Keratinocyte (primary cell): ENCODE measurements at regions not wholly inside any gene's neighbourhood (a gene's known extent, or its start where the extent isn't known, plus 50 kb on each side); places are given as distances from the start of the nearest gene placed in this dataset.

Source experiments
- DNase-seq: peaks from one replicate; pipeline ENCODE4 v3.0.0-alpha.2; 2011; ENCODE audit warnings: low read depth, missing footprints, low spot score
- FAIRE-seq: peaks from 2 replicates; lab custom pipeline; 2011; peaks lifted over from hg19 to GRCh38; lab: Jason Lieb, UNC
- H2AFZ ChIP-seq: 2 replicates; pipeline ENCODE4 v1.6.0; 2012; ENCODE audit warnings: low read length, control low read depth, inconsistent platforms; ENCODE audit not compliant: control insufficient read depth
- H3K27ac ChIP-seq: 2 replicates; pipeline ENCODE4 v1.5.1; 2011; ENCODE audit warnings: low read length; ENCODE audit not compliant: control insufficient read depth, insufficient read depth
- H3K27me3 ChIP-seq: 3 replicates; pipeline ENCODE4 v1.6.0; 2011; ENCODE audit warnings: low read length; ENCODE audit not compliant: control insufficient read depth, insufficient read depth; ENCODE audit errors: extremely low read depth
- H3K36me3 ChIP-seq, 2 experiments: 2 replicates in 1 of 2; 3 replicates in 1 of 2; pipeline ENCODE4 v1.5.1; 2011; ENCODE audit warnings: low read length in 2 of 2, mild to moderate bottlenecking in 1 of 2; ENCODE audit not compliant: control insufficient read depth in 2 of 2, insufficient read depth in 2 of 2; ENCODE audit errors: extremely low read depth in 1 of 2
- H3K4me1 ChIP-seq: 3 replicates; pipeline ENCODE4 v1.5.1; 2011; ENCODE audit warnings: low read length; ENCODE audit not compliant: control insufficient read depth, insufficient read depth; ENCODE audit errors: extremely low read depth
- H3K4me2 ChIP-seq: 3 replicates; pipeline ENCODE4 v1.6.0; 2011; ENCODE audit warnings: low read depth, low read length; ENCODE audit not compliant: control insufficient read depth, insufficient read depth; ENCODE audit errors: extremely low read depth
- H3K4me3 ChIP-seq, 3 experiments: fragments of 200-600 bp in 1 of 3; sonication (generic) in 1 of 3; 2 replicates in 2 of 3; 3 replicates in 1 of 3; pipeline ENCODE4 v1.5.1; 2011 to 2016; ENCODE audit warnings: low read length in 3 of 3, mild to moderate bottlenecking in 3 of 3, control low read depth in 2 of 3, inconsistent platforms in 1 of 3, low read depth in 1 of 3, mixed read lengths in 1 of 3, mixed run types in 1 of 3, moderate library complexity in 1 of 3; ENCODE audit not compliant: control insufficient read depth in 2 of 3, insufficient read depth in 2 of 3; ENCODE audit errors: extremely low read depth in 1 of 3
- H3K79me2 ChIP-seq: 2 replicates; pipeline ENCODE4 v1.6.0; 2012; ENCODE audit warnings: low read length; ENCODE audit not compliant: control insufficient read depth, insufficient read depth
- H3K9ac ChIP-seq: 3 replicates; pipeline ENCODE4 v1.6.0; 2011; ENCODE audit warnings: low read length; ENCODE audit not compliant: control insufficient read depth, insufficient read depth; ENCODE audit errors: extremely low read depth
- H3K9me1 ChIP-seq: 3 replicates; pipeline ENCODE4 v1.6.0; 2011; ENCODE audit warnings: low read length; ENCODE audit not compliant: control insufficient read depth, insufficient read depth; ENCODE audit errors: extremely low read depth
- H3K9me3 ChIP-seq: 2 replicates; pipeline ENCODE4 v1.5.1; 2012; ENCODE audit warnings: low read depth, low read length; ENCODE audit not compliant: control insufficient read depth
- H4K20me1 ChIP-seq: 3 replicates; pipeline ENCODE4 v1.6.0; 2011; ENCODE audit warnings: low read length; ENCODE audit not compliant: control insufficient read depth, insufficient read depth; ENCODE audit errors: extremely low read depth
- CTCF ChIP-seq, 3 experiments: IDR thresholded peaks in 1 of 3; conservative IDR thresholded peaks in 1 of 3; optimal IDR thresholded peaks in 1 of 3; 2 replicates in 2 of 3; 3 replicates in 1 of 3; pipeline versions ENCODE3 to v1.5.1; 2011; ENCODE audit warnings: low read length in 3 of 3, mild to moderate bottlenecking in 3 of 3, moderate library complexity in 2 of 3, control low read depth in 1 of 3, inconsistent platforms in 1 of 3; ENCODE audit not compliant: insufficient read depth in 2 of 3; ENCODE audit errors: extremely low read depth in 1 of 3
- EZH2 ChIP-seq: IDR thresholded peaks from one replicate; pipeline ENCODE4 v1.6.1; 2012; ENCODE audit warnings: inconsistent platforms, mild to moderate bottlenecking, low read length, moderate library complexity
- dilution Hi-C: fragments of 300-500 bp; cut with MboI; formaldehyde crosslinking; loops from one replicate; pipeline ENCODE4 v1.7.0; 2020; ENCODE audit warnings: low sequenced_read_pairs; ENCODE audit not compliant: extremely low pct_ligation_motif_present

GRCh38 chr12:114945351-114945750 is 261.4 kb upstream of the TBX3 start:
- FAIRE-seq: no peak

GRCh38 chr12:114944736-114945135 is 260.8 kb upstream of the TBX3 start:
- H3K9me3 ChIP-seq: no peaks in the 10 kb centered on the region
- no peaks in the 10 kb centered on the region for H3K4me1 ChIP-seq
- dilution Hi-C loops: no loop called here
- no peak overlapping the region for H3K27ac ChIP-seq
- no peak overlapping the region for H3K4me3 ChIP-seq
- H3K4me2 ChIP-seq: no peak overlapping the region
- no peak for TF ChIP-seq CTCF (optimal IDR thresholded peaks at IDR 0.05 in 1 of 3, IDR thresholded peaks at IDR 0.05 in 1 of 3, conservative IDR thresholded peaks at IDR 0.05 in 1 of 3; ENCODE audit: extremely low read depth in 1 of 3, insufficient read depth in 2 of 3, low read length in 3 of 3)
- no peak for TF ChIP-seq EZH2
- H4K20me1 ChIP-seq: no peaks in the 10 kb centered on the region
- DNase-seq (no peak), FAIRE-seq (no peak)
- H3K27me3 ChIP-seq: no peaks in the 10 kb centered on the region
- H3K9me1 ChIP-seq: no peaks in the 10 kb centered on the region
- H2AFZ ChIP-seq: no peak overlapping the region
- H3K9ac ChIP-seq: no peak overlapping the region
- no peaks in the 10 kb centered on the region for H3K36me3 ChIP-seq
- H3K79me2 ChIP-seq: no peaks in the 10 kb centered on the region

More at GRCh38 chr12:114945351-114945750, 261.4 kb upstream of the TBX3 start:
- no peaks in the 10 kb centered on the region for H4K20me1 ChIP-seq
- no peak for DNase-seq
- no peak overlapping the region for H2AFZ ChIP-seq
- H3K9me3 ChIP-seq: no peaks in the 10 kb centered on the region
- no peaks in the 10 kb centered on the region for H3K79me2 ChIP-seq
- TF ChIP-seq CTCF (optimal IDR thresholded peaks at IDR 0.05 in 1 of 3, IDR thresholded peaks at IDR 0.05 in 1 of 3, conservative IDR thresholded peaks at IDR 0.05 in 1 of 3; ENCODE audit: extremely low read depth in 1 of 3, insufficient read depth in 2 of 3, low read length in 3 of 3) (no peak), EZH2 (no peak)
- H3K27me3 ChIP-seq: no peaks in the 10 kb centered on the region
- no peaks in the 10 kb centered on the region for H3K36me3 ChIP-seq
- no peaks in the 10 kb centered on the region for H3K9me1 ChIP-seq
- no peak overlapping the region for H3K9ac ChIP-seq
- no peak overlapping the region for H3K27ac ChIP-seq
- dilution Hi-C loops: no loop called here
- no peaks in the 10 kb centered on the region for H3K4me1 ChIP-seq
- no peak overlapping the region for H3K4me3 ChIP-seq
- no peak overlapping the region for H3K4me2 ChIP-seq
